WTC11 (cell line): ENCODE measurements at regions not wholly inside any gene's neighbourhood (a gene's known extent, or its start where the extent isn't known, plus 50 kb on each side); places are given as distances from the start of the nearest gene placed in this dataset.
"Not testable (repeated sequence)": the region's sequence is repeated elsewhere in the genome, so short reads cannot be mapped to it uniquely, and the experiment has no call there.

Experiments used
- ATAC-seq: fragments of 200-7000 bp; cut with Tn5 transposase; 2 replicates; pipeline ENCODE4 v1.10.0; 2021; ENCODE audit warnings: mild to moderate bottlenecking, moderate library complexity
- CTCF ChIA-PET: fragments of 300-600 bp; sonication (Branson Sonifier 250); formaldehyde crosslinking; loops from one replicate; lab custom pipeline; 2021; ENCODE audit warnings: antibody characterized with exemption; lab: Charles Lee
- POLR2A ChIA-PET: fragments of 350-600 bp; sonication (Branson Sonifier 250); formaldehyde crosslinking; loops from one replicate; lab custom pipeline; 2021; ENCODE audit warnings: antibody characterized with exemption; lab: Charles Lee
- DNase-seq: peaks from one replicate; pipeline ENCODE4 v3.0.0; 2021; ENCODE audit warnings: low spot score
- H3K27ac Mint-ChIP-seq: 2 replicates; pipeline ENCODE4 v1.8.0; 2021; ENCODE audit warnings: mixed read lengths
- H3K27me3 Mint-ChIP-seq: 2 replicates; pipeline ENCODE4 v1.8.0; 2021; ENCODE audit warnings: low read depth, mild to moderate bottlenecking, moderate library complexity, mixed read lengths
- H3K36me3 Mint-ChIP-seq: 2 replicates; pipeline ENCODE4 v1.8.0; 2021; ENCODE audit warnings: mixed read lengths
- H3K4me1 Mint-ChIP-seq: 2 replicates; pipeline ENCODE4 v1.8.0; 2022; ENCODE audit warnings: mixed read lengths
- H3K4me3 Mint-ChIP-seq: 2 replicates; pipeline ENCODE4 v1.8.0; 2021; ENCODE audit warnings: mild to moderate bottlenecking, moderate library complexity, mixed read lengths
- H3K9me3 Mint-ChIP-seq: 2 replicates; pipeline ENCODE4 v1.8.0; 2021; ENCODE audit warnings: mixed read lengths
- ATF3 ChIP-seq: sonication (generic); formaldehyde crosslinking; conservative IDR thresholded peaks from 2 replicates; pipeline ENCODE4 v1.8.1; 2022; ENCODE audit warnings: mild to moderate bottlenecking, missing genetic modification reagents
- CDX4 ChIP-seq: fragments of 250-450 bp; sonication (Bioruptor Pico); IDR thresholded peaks from 2 replicates; pipeline ENCODE4 v1.9.0; 2021; ENCODE audit warnings: moderate library complexity, mild to moderate bottlenecking, inconsistent platforms, borderline replicate concordance
- EMX1 ChIP-seq: fragments of 250-450 bp; sonication (Bioruptor Pico); IDR thresholded peaks from 2 replicates; pipeline ENCODE4 v1.8.0; 2021; ENCODE audit warnings: mild to moderate bottlenecking
- GABPB1 ChIP-seq: sonication (generic); formaldehyde crosslinking; IDR thresholded peaks from 2 replicates; pipeline ENCODE4 v1.8.1; 2023; ENCODE audit warnings: mild to moderate bottlenecking, missing genetic modification reagents
- JAZF1 ChIP-seq: fragments of 250-450 bp; sonication (Bioruptor Pico); IDR thresholded peaks from 2 replicates; pipeline ENCODE4 v1.9.0; 2021; ENCODE audit warnings: moderate library complexity, mild to moderate bottlenecking, inconsistent platforms
- NFE2L1 ChIP-seq: sonication (generic); formaldehyde crosslinking; IDR thresholded peaks from 2 replicates; pipeline ENCODE4 v1.8.1; 2023; ENCODE audit warnings: missing genetic modification reagents
- PRDM15 ChIP-seq: sonication (generic); formaldehyde crosslinking; IDR thresholded peaks from 2 replicates; pipeline ENCODE4 v1.8.0; 2022; ENCODE audit warnings: missing genetic modification reagents
- RORB ChIP-seq: fragments of 250-450 bp; sonication (Bioruptor Pico); IDR thresholded peaks from 2 replicates; pipeline ENCODE4 v1.9.0; 2021; ENCODE audit warnings: mild to moderate bottlenecking
- SMAD3 ChIP-seq: sonication (generic); formaldehyde crosslinking; IDR thresholded peaks from 2 replicates; pipeline ENCODE4 v1.8.0; 2022; ENCODE audit warnings: missing genetic modification reagents, mild to moderate bottlenecking, borderline replicate concordance
- ZNF138 ChIP-seq: sonication (generic); formaldehyde crosslinking; conservative IDR thresholded peaks from 2 replicates; pipeline ENCODE4 v1.8.1; 2022; ENCODE audit warnings: mild to moderate bottlenecking, moderate library complexity, missing genetic modification reagents
- ZNF423 ChIP-seq: fragments of 250-450 bp; sonication (Bioruptor Pico); IDR thresholded peaks from 2 replicates; pipeline ENCODE4 v2.1.2; 2022; ENCODE audit warnings: mild to moderate bottlenecking, moderate library complexity
- TF ChIP-seq, protein P1 (sequence below): fragments of 250-450 bp; sonication (Bioruptor Pico); IDR thresholded peaks from 2 replicates; pipeline ENCODE4 v2.1.2; 2022; ENCODE audit warnings: mild to moderate bottlenecking, moderate library complexity
- TF ChIP-seq, protein P2 (sequence below): sonication (generic); formaldehyde crosslinking; IDR thresholded peaks from 2 replicates; pipeline ENCODE4 v1.8.1; 2023; ENCODE audit warnings: mild to moderate bottlenecking, missing genetic modification reagents
- TF ChIP-seq, protein P3 (sequence below): sonication (generic); formaldehyde crosslinking; IDR thresholded peaks from 2 replicates; pipeline ENCODE4 v1.8.1; 2022; ENCODE audit warnings: low read depth, missing genetic modification reagents, borderline replicate concordance
- TF ChIP-seq, protein P4 (sequence below): sonication (generic); formaldehyde crosslinking; IDR thresholded peaks from 2 replicates; pipeline ENCODE4 v1.8.1; 2022; ENCODE audit warnings: mild to moderate bottlenecking, missing genetic modification reagents, moderate library complexity, borderline replicate concordance

DNA sequence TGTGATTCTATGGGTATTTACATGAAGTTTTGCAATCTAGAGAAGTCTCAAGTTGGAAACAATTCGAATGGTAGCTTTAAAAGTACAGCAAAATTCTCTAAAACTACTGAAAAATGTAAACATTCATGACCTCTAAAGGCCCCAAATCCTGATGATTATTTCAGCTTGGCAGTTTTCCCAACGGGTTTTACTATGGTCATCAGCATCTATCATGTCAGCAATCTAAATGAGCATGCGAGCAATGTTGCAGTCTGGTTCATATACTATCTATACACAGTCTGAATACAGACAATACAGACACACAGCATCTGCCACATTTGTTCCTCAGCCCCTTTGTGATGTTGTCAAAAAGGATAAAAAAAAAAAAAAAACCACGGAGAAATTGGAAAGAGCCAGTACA lies 790.3 kb upstream of the HTR2C start:
- ChIA-PET CTCF (no interaction called here), POLR2A (no interaction called here)
- ATAC-seq = no peak

DNA sequence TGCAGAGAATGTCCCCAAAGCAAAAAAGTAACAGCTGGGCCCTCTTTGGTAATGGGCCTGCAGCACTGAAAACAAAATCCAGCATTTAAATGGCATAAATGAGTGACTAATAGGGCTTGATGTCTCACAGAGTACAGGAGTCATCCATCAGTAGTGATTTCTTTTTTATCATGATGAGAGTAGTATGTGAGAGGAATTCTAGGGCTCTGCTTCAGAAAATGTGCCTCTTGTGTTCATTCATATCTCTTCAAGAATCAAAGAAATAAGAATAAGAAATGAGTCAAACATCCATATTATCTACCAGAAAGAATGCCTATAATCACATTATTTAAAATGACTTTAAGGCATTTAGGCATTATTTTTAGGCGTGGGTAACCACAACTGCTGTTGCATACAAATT lies 792.9 kb upstream of the HTR2C start:
- Mint-ChIP-seq H3K27ac (no peak overlapping the region), H3K27me3 (no peaks in the 10 kb centered on the region), H3K9me3 (peaks cover 5% of the 10 kb centered on the region; the same call in 1 of the 2 replicates), H3K36me3 (peaks cover 2% of the 10 kb centered on the region), H3K4me3 (no peak overlapping the region), H3K4me1 (peaks cover 27% of the 10 kb centered on the region)
- CTCF ChIA-PET = no interaction called here
- TF ChIP-seq, protein P1, sequence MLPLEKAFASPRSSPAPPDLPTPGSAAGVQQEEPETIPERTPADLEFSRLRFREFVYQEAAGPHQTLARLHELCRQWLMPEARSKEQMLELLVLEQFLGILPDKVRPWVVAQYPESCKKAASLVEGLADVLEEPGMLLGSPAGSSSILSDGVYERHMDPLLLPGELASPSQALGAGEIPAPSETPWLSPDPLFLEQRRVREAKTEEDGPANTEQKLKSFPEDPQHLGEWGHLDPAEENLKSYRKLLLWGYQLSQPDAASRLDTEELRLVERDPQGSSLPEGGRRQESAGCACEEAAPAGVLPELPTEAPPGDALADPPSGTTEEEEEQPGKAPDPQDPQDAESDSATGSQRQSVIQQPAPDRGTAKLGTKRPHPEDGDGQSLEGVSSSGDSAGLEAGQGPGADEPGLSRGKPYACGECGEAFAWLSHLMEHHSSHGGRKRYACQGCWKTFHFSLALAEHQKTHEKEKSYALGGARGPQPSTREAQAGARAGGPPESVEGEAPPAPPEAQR = no peak
- TF ChIP-seq GABPB1 (CRISPR knock-in tag) (no peak), RORB (CRISPR knock-in tag) (no peak), EMX1 (CRISPR knock-in tag) (no peak)
- DNase-seq (no peak), ATAC-seq (no peak)
- POLR2A ChIA-PET = no interaction called here

More for the DNA sequence above, 790.3 kb upstream of the HTR2C start:
- Mint-ChIP-seq H3K4me3 (no peak overlapping the region), H3K9me3 (peaks cover 16% of the 10 kb centered on the region), H3K36me3 (peaks cover 13% of the 10 kb centered on the region), H3K27ac (no peak overlapping the region), H3K4me1 (peaks cover 34% of the 10 kb centered on the region), H3K27me3 (no peaks in the 10 kb centered on the region)
- DNase-seq = no peak
- no peak for TF ChIP-seq CDX4

DNA sequence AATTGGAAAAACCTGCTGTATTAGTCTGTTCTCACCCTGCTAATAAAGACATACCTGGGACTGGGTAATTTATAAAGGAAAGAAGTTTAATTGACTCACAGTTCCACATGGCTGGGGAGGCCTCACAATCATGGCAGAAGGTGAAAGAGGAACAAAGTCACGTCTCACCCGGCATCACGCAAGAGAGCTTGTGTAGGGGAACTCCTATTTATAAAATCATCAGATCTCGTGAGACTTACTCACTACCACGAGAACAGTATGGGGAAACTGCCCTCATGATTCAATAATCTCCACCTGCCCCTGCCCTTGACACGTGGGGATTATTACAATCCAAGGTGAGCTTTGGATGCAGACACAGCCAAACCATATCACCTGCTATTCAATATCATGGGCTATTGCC lies 799.1 kb upstream of the HTR2C start:
- H3K9me3 Mint-ChIP-seq, POLR2A ChIA-PET, CTCF ChIA-PET, H3K27ac Mint-ChIP-seq, DNase-seq, H3K4me3 Mint-ChIP-seq, ATAC-seq, H3K36me3 Mint-ChIP-seq, H3K27me3 Mint-ChIP-seq: not testable (repeated sequence)
- H3K4me1 Mint-ChIP-seq = peaks cover 10% of the 10 kb centered on the region

DNA sequence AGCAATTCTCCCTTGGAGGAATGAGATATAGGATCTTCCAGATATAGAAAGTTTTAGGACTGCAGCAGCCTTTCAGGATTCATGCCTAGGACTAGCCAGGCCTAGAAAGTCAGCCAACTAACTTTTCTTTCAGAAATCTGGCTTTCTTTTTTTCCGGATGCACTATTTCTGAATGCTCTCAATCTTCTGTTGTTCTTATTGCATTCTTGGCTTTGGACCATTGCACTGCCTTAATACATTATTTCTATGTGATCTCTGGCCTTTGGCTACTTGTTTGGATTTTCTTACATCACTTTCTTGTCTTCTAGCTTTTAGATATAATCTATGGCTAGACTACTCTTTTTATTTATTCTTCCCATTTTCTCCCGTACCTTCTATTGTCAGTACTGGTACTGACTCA lies 813.1 kb upstream of the HTR2C start:
- H3K4me1 Mint-ChIP-seq = no peaks in the 10 kb centered on the region
- ATAC-seq (no peak), DNase-seq (no peak)
- no peak overlapping the region for H3K4me3 Mint-ChIP-seq
- TF ChIP-seq SMAD3 (CRISPR knock-in tag) (no peak), JAZF1 (no peak), NFE2L1 (CRISPR knock-in tag) (no peak)
- TF ChIP-seq, protein P2, sequence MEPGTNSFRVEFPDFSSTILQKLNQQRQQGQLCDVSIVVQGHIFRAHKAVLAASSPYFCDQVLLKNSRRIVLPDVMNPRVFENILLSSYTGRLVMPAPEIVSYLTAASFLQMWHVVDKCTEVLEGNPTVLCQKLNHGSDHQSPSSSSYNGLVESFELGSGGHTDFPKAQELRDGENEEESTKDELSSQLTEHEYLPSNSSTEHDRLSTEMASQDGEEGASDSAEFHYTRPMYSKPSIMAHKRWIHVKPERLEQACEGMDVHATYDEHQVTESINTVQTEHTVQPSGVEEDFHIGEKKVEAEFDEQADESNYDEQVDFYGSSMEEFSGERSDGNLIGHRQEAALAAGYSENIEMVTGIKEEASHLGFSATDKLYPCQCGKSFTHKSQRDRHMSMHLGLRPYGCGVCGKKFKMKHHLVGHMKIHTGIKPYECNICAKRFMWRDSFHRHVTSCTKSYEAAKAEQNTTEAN = no peak
- ChIA-PET POLR2A (no interaction called here), CTCF (no interaction called here)
- no peaks in the 10 kb centered on the region for H3K27me3 Mint-ChIP-seq
- H3K27ac Mint-ChIP-seq = no peak overlapping the region
- no peaks in the 10 kb centered on the region for H3K36me3 Mint-ChIP-seq
- H3K9me3 Mint-ChIP-seq = no peaks in the 10 kb centered on the region

DNA sequence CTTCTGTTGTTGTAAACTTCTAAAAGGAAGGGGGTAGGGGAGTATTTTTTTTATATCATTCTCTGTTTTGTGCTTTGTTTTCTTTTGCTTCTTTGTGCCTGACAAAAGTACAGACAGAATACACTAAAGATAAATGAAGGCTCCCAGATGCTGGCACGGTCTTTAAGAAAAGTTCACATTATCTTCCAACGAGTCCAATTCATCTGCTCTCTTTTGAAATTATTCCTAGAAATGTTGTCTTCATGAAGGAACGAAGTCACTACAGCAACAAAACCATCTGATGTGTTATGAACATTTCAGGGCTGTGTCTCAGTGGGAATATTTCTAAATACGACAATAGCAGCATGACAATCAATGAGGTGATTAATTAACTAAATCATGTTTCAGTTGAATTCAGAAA lies 813.8 kb upstream of the HTR2C start:
- Mint-ChIP-seq H3K4me1 (no peaks in the 10 kb centered on the region), H3K4me3 (no peak overlapping the region), H3K27ac (no peak overlapping the region), H3K36me3 (no peaks in the 10 kb centered on the region), H3K27me3 (no peaks in the 10 kb centered on the region), H3K9me3 (no peaks in the 10 kb centered on the region)
- ChIA-PET CTCF (no interaction called here), POLR2A (no interaction called here)
- no peak for DNase-seq
- ATAC-seq = no peak
- TF ChIP-seq NFE2L1 (CRISPR knock-in tag) (no peak), ZNF138 (no peak), PRDM15 (CRISPR knock-in tag) (no peak), ZNF423 (CRISPR knock-in tag) (no peak), ATF3 (no peak)
- TF ChIP-seq, protein P3, sequence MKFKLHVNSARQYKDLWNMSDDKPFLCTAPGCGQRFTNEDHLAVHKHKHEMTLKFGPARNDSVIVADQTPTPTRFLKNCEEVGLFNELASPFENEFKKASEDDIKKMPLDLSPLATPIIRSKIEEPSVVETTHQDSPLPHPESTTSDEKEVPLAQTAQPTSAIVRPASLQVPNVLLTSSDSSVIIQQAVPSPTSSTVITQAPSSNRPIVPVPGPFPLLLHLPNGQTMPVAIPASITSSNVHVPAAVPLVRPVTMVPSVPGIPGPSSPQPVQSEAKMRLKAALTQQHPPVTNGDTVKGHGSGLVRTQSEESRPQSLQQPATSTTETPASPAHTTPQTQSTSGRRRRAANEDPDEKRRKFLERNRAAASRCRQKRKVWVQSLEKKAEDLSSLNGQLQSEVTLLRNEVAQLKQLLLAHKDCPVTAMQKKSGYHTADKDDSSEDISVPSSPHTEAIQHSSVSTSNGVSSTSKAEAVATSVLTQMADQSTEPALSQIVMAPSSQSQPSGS (CRISPR knock-in tag) = no peak
- TF ChIP-seq, protein P4, sequence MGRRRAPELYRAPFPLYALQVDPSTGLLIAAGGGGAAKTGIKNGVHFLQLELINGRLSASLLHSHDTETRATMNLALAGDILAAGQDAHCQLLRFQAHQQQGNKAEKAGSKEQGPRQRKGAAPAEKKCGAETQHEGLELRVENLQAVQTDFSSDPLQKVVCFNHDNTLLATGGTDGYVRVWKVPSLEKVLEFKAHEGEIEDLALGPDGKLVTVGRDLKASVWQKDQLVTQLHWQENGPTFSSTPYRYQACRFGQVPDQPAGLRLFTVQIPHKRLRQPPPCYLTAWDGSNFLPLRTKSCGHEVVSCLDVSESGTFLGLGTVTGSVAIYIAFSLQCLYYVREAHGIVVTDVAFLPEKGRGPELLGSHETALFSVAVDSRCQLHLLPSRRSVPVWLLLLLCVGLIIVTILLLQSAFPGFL (CRISPR knock-in tag) = no peak
